Astrocyte (in vitro differentiated cells and primary cell): ENCODE measurements at regions not wholly inside any gene's neighbourhood (a gene's known extent, or its start where the extent isn't known, plus 50 kb on each side); places are given as distances from the start of the nearest gene placed in this dataset.

Experiments used
- DNase-seq: peaks from one replicate; pipeline ENCODE4 v3.0.0-alpha.2; 2010; ENCODE audit warnings: low read depth
- FAIRE-seq: peaks from 2 replicates; lab custom pipeline; 2011; peaks lifted over from hg19 to GRCh38; lab: Jason Lieb, UNC
- H2AFZ ChIP-seq: 2 replicates; pipeline ENCODE4 v1.6.0; 2012; ENCODE audit warnings: low read depth, low read length, inconsistent platforms
- H3K27ac ChIP-seq: 2 replicates; pipeline ENCODE4 v1.5.1; 2011; ENCODE audit warnings: low read depth, low read length, inconsistent platforms
- H3K27me3 ChIP-seq: 2 replicates; pipeline ENCODE4 v1.6.0; 2011; ENCODE audit warnings: low read length, inconsistent platforms; ENCODE audit not compliant: insufficient read depth
- H3K36me3 ChIP-seq: 2 replicates; pipeline ENCODE4 v1.5.1; 2011; ENCODE audit warnings: low read length, inconsistent platforms; ENCODE audit not compliant: insufficient read depth
- H3K4me1 ChIP-seq: 2 replicates; pipeline ENCODE4 v1.5.1; 2011; ENCODE audit warnings: low read length, inconsistent platforms; ENCODE audit not compliant: insufficient read depth
- H3K4me2 ChIP-seq: 2 replicates; pipeline ENCODE4 v1.6.0; 2012; ENCODE audit warnings: low read length, inconsistent platforms
- H3K4me3 ChIP-seq: 2 replicates; pipeline ENCODE4 v1.5.1; 2011; ENCODE audit warnings: low read depth, mild to moderate bottlenecking, low read length, inconsistent platforms; ENCODE audit not compliant: insufficient read depth
- H3K79me2 ChIP-seq: 2 replicates; pipeline ENCODE4 v1.6.0; 2012; ENCODE audit warnings: mild to moderate bottlenecking, low read length, inconsistent platforms; ENCODE audit not compliant: insufficient read depth
- H3K9ac ChIP-seq: 2 replicates; pipeline ENCODE4 v1.6.0; 2012; ENCODE audit warnings: mild to moderate bottlenecking, low read length, inconsistent platforms
- H3K9me3 ChIP-seq: 2 replicates; pipeline ENCODE4 v1.5.1; 2012; ENCODE audit warnings: low read depth, mild to moderate bottlenecking, low read length, inconsistent platforms; ENCODE audit not compliant: insufficient read depth
- H4K20me1 ChIP-seq: 2 replicates; pipeline ENCODE4 v1.6.0; 2012; ENCODE audit warnings: low read length, inconsistent platforms; ENCODE audit not compliant: insufficient read depth
- H3K27ac Mint-ChIP-seq: one replicate; pipeline ENCODE4 v1.8.0; 2021; ENCODE audit warnings: mild to moderate bottlenecking, mixed read lengths; ENCODE audit not compliant: unreplicated experiment
- H3K27me3 Mint-ChIP-seq: one replicate; pipeline ENCODE4 v1.8.0; 2021; ENCODE audit warnings: low read depth, mixed read lengths; ENCODE audit not compliant: unreplicated experiment
- H3K36me3 Mint-ChIP-seq: one replicate; pipeline ENCODE4 v1.8.0; 2021; ENCODE audit warnings: low read depth, mixed read lengths; ENCODE audit not compliant: unreplicated experiment
- H3K4me1 Mint-ChIP-seq: one replicate; pipeline ENCODE4 v1.8.0; 2021; ENCODE audit warnings: low read depth, mixed read lengths; ENCODE audit not compliant: unreplicated experiment
- H3K4me3 Mint-ChIP-seq: one replicate; pipeline ENCODE4 v1.8.0; 2021; ENCODE audit warnings: mild to moderate bottlenecking, moderate library complexity, mixed read lengths; ENCODE audit not compliant: unreplicated experiment
- H3K9me3 Mint-ChIP-seq: one replicate; pipeline ENCODE4 v1.8.0; 2021; ENCODE audit warnings: mild to moderate bottlenecking, mixed read lengths; ENCODE audit not compliant: unreplicated experiment
- EZH2 ChIP-seq: IDR thresholded peaks from 2 replicates; pipeline ENCODE4 v1.6.1; 2012; ENCODE audit warnings: mild to moderate bottlenecking, low read length, inconsistent platforms; ENCODE audit not compliant: insufficient read depth
- TF ChIP-seq, protein P1 (sequence below): IDR thresholded peaks from 2 replicates; pipeline ENCODE4 v1.5.1; 2011; ENCODE audit warnings: low read depth, mild to moderate bottlenecking, inconsistent platforms, low read length, moderate library complexity; ENCODE audit not compliant: insufficient read depth

- peak overlapping the region; percentile 64 for H3K4me2 ChIP-seq
- peak; percentile 18 for DNase-seq
Measured at GRCh38 chr9:17018540-17019196, 116.2 kb upstream of the CNTLN start.

GRCh38 chr9:17017931-17018491 is 116.8 kb upstream of the CNTLN start:
- H3K9me3 ChIP-seq = no peaks in the 10 kb centered on the region
- Mint-ChIP-seq H3K27ac (no peak overlapping the region), H3K4me1 (peaks cover 6% of the 10 kb centered on the region), H3K27me3 (no peaks in the 10 kb centered on the region), H3K4me3 (no peak overlapping the region), H3K36me3 (no peaks in the 10 kb centered on the region), H3K9me3 (no peaks in the 10 kb centered on the region)
- no peaks in the 10 kb centered on the region for H3K79me2 ChIP-seq
- DNase-seq = peak; percentile 86
- H3K9ac ChIP-seq = peak overlapping the region; percentile 64
- H3K4me3 ChIP-seq = no peak overlapping the region
- no peaks in the 10 kb centered on the region for H4K20me1 ChIP-seq
- peak overlapping the region; percentile 87 for H2AFZ ChIP-seq
- peak; percentile 65 for FAIRE-seq
- H3K27ac ChIP-seq = peak overlapping the region; percentile 74
- H3K4me1 ChIP-seq = peaks cover 12% of the 10 kb centered on the region
- TF ChIP-seq EZH2 = no peak
- TF ChIP-seq, protein P1, sequence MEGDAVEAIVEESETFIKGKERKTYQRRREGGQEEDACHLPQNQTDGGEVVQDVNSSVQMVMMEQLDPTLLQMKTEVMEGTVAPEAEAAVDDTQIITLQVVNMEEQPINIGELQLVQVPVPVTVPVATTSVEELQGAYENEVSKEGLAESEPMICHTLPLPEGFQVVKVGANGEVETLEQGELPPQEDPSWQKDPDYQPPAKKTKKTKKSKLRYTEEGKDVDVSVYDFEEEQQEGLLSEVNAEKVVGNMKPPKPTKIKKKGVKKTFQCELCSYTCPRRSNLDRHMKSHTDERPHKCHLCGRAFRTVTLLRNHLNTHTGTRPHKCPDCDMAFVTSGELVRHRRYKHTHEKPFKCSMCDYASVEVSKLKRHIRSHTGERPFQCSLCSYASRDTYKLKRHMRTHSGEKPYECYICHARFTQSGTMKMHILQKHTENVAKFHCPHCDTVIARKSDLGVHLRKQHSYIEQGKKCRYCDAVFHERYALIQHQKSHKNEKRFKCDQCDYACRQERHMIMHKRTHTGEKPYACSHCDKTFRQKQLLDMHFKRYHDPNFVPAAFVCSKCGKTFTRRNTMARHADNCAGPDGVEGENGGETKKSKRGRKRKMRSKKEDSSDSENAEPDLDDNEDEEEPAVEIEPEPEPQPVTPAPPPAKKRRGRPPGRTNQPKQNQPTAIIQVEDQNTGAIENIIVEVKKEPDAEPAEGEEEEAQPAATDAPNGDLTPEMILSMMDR = no peak
- peak overlapping the region; percentile 64 for H3K4me2 ChIP-seq
- H3K27me3 ChIP-seq = no peaks in the 10 kb centered on the region
- no peaks in the 10 kb centered on the region for H3K36me3 ChIP-seq

More at GRCh38 chr9:17018540-17019196, 116.2 kb upstream of the CNTLN start:
- Mint-ChIP-seq H3K36me3 (no peaks in the 10 kb centered on the region), H3K9me3 (no peaks in the 10 kb centered on the region), H3K27me3 (no peaks in the 10 kb centered on the region), H3K27ac (no peak overlapping the region), H3K4me1 (peaks cover 6% of the 10 kb centered on the region), H3K4me3 (no peak overlapping the region)
- FAIRE-seq = no peak
- Histone ChIP-seq H3K4me3 (no peak overlapping the region), H3K9me3 (no peaks in the 10 kb centered on the region), H4K20me1 (no peaks in the 10 kb centered on the region), H3K27me3 (no peaks in the 10 kb centered on the region), H3K4me1 (peaks cover 12% of the 10 kb centered on the region), H3K27ac (peak overlapping the region; percentile 74), H3K36me3 (no peaks in the 10 kb centered on the region), H2AFZ (peak overlapping the region; percentile 87), H3K79me2 (no peaks in the 10 kb centered on the region), H3K9ac (peak overlapping the region; percentile 64)
- TF ChIP-seq, protein P1 = no peak

- Mint-ChIP-seq H3K27me3 (no peaks in the 10 kb centered on the region), H3K4me1 (no peaks in the 10 kb centered on the region), H3K4me3 (no peak overlapping the region), H3K9me3 (no peaks in the 10 kb centered on the region), H3K27ac (no peak overlapping the region), H3K36me3 (no peaks in the 10 kb centered on the region)
- H3K9me3 ChIP-seq = no peaks in the 10 kb centered on the region
- peaks cover 10% of the 10 kb centered on the region for H3K4me1 ChIP-seq
- H3K36me3 ChIP-seq = no peaks in the 10 kb centered on the region
- H3K9ac ChIP-seq = no peak overlapping the region
- no peak overlapping the region for H3K4me3 ChIP-seq
- H3K4me2 ChIP-seq = no peak overlapping the region
- H3K79me2 ChIP-seq = no peaks in the 10 kb centered on the region
- no peaks in the 10 kb centered on the region for H4K20me1 ChIP-seq
- DNase-seq = no peak
- TF ChIP-seq, protein P1 = no peak
- TF ChIP-seq EZH2 = no peak
- FAIRE-seq = no peak
- H3K27ac ChIP-seq = no peak overlapping the region
- no peak overlapping the region for H2AFZ ChIP-seq
- no peaks in the 10 kb centered on the region for H3K27me3 ChIP-seq
Measured at GRCh38 chr9:17013891-17014290, 120.9 kb upstream of the CNTLN start.
